Spleen (tissue), 11 donors: ENCODE measurements at regions not wholly inside any gene's neighbourhood (a gene's known extent, or its start where the extent isn't known, plus 50 kb on each side); places are given as distances from the start of the nearest gene placed in this dataset.

Experiments used
- DNase-seq: peaks from one replicate; pipeline ENCODE4 v3.0.0-alpha.2; 2020
- H3K27ac ChIP-seq, 8 donors: fragments of 200-600 bp; sonication (generic) in 7 of 8; 1 replicate in 4 of 8; 2 replicates in 4 of 8; pipeline versions ENCODE4 v1.5.0 to v1.8.0; 2016 to 2021; ENCODE audit warnings: inconsistent platforms in 4 of 8, mild to moderate bottlenecking in 4 of 8, moderate library complexity in 1 of 8
- H3K27me3 ChIP-seq, 7 donors: fragments of 200-600 bp; sonication (generic) in 6 of 7; replicated peaks in 1 of 7; 1 replicate in 4 of 7; 2 replicates in 3 of 7; pipeline versions ENCODE4 v1.5.0 to v1.8.0; 2016 to 2021; ENCODE audit warnings: inconsistent platforms in 3 of 7, mild to moderate bottlenecking in 1 of 7
- H3K36me3 ChIP-seq, 6 donors: fragments of 200-600 bp; sonication (generic) in 5 of 6; 1 replicate in 4 of 6; 2 replicates in 2 of 6; pipeline versions ENCODE4 v1.5.0 to v1.8.0; 2016 to 2021; ENCODE audit warnings: inconsistent platforms in 2 of 6
- H3K4me1 ChIP-seq, 6 donors: fragments of 200-600 bp; sonication (generic) in 5 of 6; 1 replicate in 3 of 6; 2 replicates in 3 of 6; pipeline versions ENCODE4 v1.5.0 to v1.8.0; 2016 to 2021; ENCODE audit warnings: inconsistent platforms in 3 of 6
- H3K4me3 ChIP-seq, 8 donors: fragments of 200-600 bp; sonication (generic) in 7 of 8; 1 replicate in 4 of 8; 2 replicates in 4 of 8; pipeline versions ENCODE4 v1.5.0 to v1.8.0; 2016 to 2021; ENCODE audit warnings: inconsistent platforms in 4 of 8, mild to moderate bottlenecking in 4 of 8, moderate library complexity in 2 of 8
- H3K9me3 ChIP-seq, 8 donors: fragments of 200-600 bp; sonication (generic) in 7 of 8; 1 replicate in 4 of 8; 2 replicates in 4 of 8; pipeline versions ENCODE4 v1.5.0 to v1.8.0; 2016 to 2021; ENCODE audit warnings: inconsistent platforms in 4 of 8
- POLR2A ChIP-seq, 3 donors: fragments of 450-650 bp; IDR thresholded peaks; one replicate each; pipeline ENCODE4 v1.5.1; 2017; ENCODE audit warnings: antibody characterized with exemption in 3 of 3, mild to moderate bottlenecking in 1 of 3
- POLR2AphosphoS5 ChIP-seq, 3 donors: sonication (generic); formaldehyde crosslinking; IDR thresholded peaks; one replicate each; pipeline ENCODE4 v1.5.1; 2017; ENCODE audit warnings: antibody characterized with exemption in 3 of 3
- WGBS, 5 donors: extraction: QIAGEN DNeasy Blood & Tissue Kit in 3 of 5; methylation state at CpG; one replicate each; pipeline versions ENCODE4 v1.1.5 to v1.1.7; 2013 to 2018; 5-methylcytosine and 5-hydroxymethylcytosine counted together
- intact Hi-C: fragments of 100-400 bp; cut with DNase I; formaldehyde crosslinking; loops from one replicate; pipeline ENCODE4 v1.15.0; 2023; ENCODE audit warnings: low total_unique reads
- TF ChIP-seq, protein P1 (sequence below), 11 experiments: fragments of 200-600 bp in 7 of 11; fragments of 450-650 bp in 4 of 11; sonication (generic) in 4 of 11; IDR thresholded peaks in 8 of 11; conservative IDR thresholded peaks in 3 of 11; 1 replicate in 7 of 11; 2 replicates in 4 of 11; pipeline versions ENCODE4 v1.4.0 to v1.8.0; 2016 to 2021; ENCODE audit warnings: antibody characterized with exemption in 11 of 11, inconsistent platforms in 4 of 11, mild to moderate bottlenecking in 1 of 11
- donor health status: healthy with polysubstance abuse.
- donor health status: DM: no; HTN: no; CAD: no; lungs with moderate emphysema.
- donor health status: DM: no; HTN: no; CAD: no.
- donor health status: Bipolar disorder and iron deficiency.
- donor health status: healthy.
- donor health status: DM: no; HTN: no; CAD: no.
- donor health status: DM: yes; HTN: yes; CAD: no.

- WGBS, 5 donors, result 63 to 79% (median 68%) methylated on average over 7 of the region's 7 CpGs
- TF ChIP-seq POLR2AphosphoS5 (IDR thresholded peaks at IDR 0.05), result no peak
- TF ChIP-seq, protein P1, sequence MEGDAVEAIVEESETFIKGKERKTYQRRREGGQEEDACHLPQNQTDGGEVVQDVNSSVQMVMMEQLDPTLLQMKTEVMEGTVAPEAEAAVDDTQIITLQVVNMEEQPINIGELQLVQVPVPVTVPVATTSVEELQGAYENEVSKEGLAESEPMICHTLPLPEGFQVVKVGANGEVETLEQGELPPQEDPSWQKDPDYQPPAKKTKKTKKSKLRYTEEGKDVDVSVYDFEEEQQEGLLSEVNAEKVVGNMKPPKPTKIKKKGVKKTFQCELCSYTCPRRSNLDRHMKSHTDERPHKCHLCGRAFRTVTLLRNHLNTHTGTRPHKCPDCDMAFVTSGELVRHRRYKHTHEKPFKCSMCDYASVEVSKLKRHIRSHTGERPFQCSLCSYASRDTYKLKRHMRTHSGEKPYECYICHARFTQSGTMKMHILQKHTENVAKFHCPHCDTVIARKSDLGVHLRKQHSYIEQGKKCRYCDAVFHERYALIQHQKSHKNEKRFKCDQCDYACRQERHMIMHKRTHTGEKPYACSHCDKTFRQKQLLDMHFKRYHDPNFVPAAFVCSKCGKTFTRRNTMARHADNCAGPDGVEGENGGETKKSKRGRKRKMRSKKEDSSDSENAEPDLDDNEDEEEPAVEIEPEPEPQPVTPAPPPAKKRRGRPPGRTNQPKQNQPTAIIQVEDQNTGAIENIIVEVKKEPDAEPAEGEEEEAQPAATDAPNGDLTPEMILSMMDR (IDR thresholded peaks at IDR 0.05 in 8 of 11, conservative IDR thresholded peaks at IDR 0.05 in 3 of 11), result no peak
- no peak for TF ChIP-seq POLR2A (IDR thresholded peaks at IDR 0.05)
Measured at GRCh38 chr5:30804739-30805505, 388.6 kb upstream of the CDH6 start.

GRCh38 chr5:30802961-30803705, 390.4 kb upstream of the CDH6 start:
- Histone ChIP-seq H3K36me3 (no peaks in the 10 kb centered on the region), H3K9me3 (peaks cover 0 to 7% (median 0%) of the 10 kb centered on the region in 8 donors), H3K27me3 (no peaks in the 10 kb centered on the region), H3K27ac (no peak overlapping the region), H3K4me3 (no peak overlapping the region), H3K4me1 (no peaks in the 10 kb centered on the region)
- 81 to 90% (median 83%) methylated on average over 5 of the region's 5 CpGs for WGBS, 5 donors
- no peak for DNase-seq
- intact Hi-C loops, result no loop called here
- TF ChIP-seq POLR2A (IDR thresholded peaks at IDR 0.05) (no peak), POLR2AphosphoS5 (IDR thresholded peaks at IDR 0.05) (no peak)
- TF ChIP-seq, protein P1 (IDR thresholded peaks at IDR 0.05 in 8 of 11, conservative IDR thresholded peaks at IDR 0.05 in 3 of 11), result no peak

More at GRCh38 chr5:30804739-30805505, 388.6 kb upstream of the CDH6 start:
- Histone ChIP-seq H3K27me3 (no peaks in the 10 kb centered on the region), H3K27ac (no peak overlapping the region), H3K36me3 (no peaks in the 10 kb centered on the region), H3K9me3 (peaks cover 0 to 7% (median 0%) of the 10 kb centered on the region in 8 donors), H3K4me1 (no peaks in the 10 kb centered on the region), H3K4me3 (no peak overlapping the region)
- intact Hi-C loops, result no loop called here
- DNase-seq, result no peak

- intact Hi-C loops, result no loop called here
- H3K36me3 ChIP-seq, result no peaks in the 10 kb centered on the region
- WGBS, 5 donors, result 70 to 86% (median 74%) methylated on average over 2 of the region's 2 CpGs
- peaks cover 0 to 11% (median 0%) of the 10 kb centered on the region in 8 donors for H3K9me3 ChIP-seq
- no peaks in the 10 kb centered on the region for H3K27me3 ChIP-seq
- H3K4me1 ChIP-seq, result no peaks in the 10 kb centered on the region
- no peak for TF ChIP-seq POLR2AphosphoS5 (IDR thresholded peaks at IDR 0.05)
- TF ChIP-seq, protein P1 (IDR thresholded peaks at IDR 0.05 in 8 of 11, conservative IDR thresholded peaks at IDR 0.05 in 3 of 11), result no peak
- no peak for TF ChIP-seq POLR2A (IDR thresholded peaks at IDR 0.05)
- no peak overlapping the region for H3K4me3 ChIP-seq
- no peak overlapping the region for H3K27ac ChIP-seq
- no peak for DNase-seq
Measured at GRCh38 chr5:30781643-30782042, 411.8 kb upstream of the CDH6 start.

DNA sequence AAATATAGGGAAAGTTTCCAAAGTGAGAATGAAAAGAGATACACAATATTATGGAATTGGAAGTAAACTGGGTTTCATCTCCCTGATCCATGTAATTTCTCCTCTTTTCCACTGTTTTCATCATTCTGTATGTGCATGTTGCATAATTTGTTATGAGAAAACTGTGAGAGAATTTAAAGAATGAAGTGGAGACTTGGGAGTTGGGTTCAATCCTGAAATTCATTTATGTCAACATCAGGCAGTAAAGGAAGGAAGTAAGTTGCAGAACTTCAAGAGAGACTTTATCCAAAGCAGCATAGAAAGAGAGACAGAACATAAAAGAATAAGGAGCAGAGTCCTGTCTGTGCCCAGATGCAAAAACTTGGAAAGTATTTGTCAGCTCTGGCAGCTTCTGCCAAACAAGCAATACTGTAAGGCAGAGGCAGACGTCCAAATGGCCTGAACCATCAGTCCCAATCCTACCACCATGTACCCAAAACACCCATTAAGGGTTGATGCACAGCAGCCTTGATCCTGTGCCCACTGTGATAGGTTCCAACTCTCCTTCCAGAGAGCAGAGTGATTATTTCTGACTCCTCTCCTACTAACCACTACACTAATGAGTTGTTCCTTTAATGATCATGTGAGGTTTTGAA, 425.3 kb upstream of the CDH6 start:
- DNase-seq, result no peak
- H3K9me3 ChIP-seq, result no peaks in the 10 kb centered on the region
- intact Hi-C loops, result no loop called here
- no peak overlapping the region for H3K27ac ChIP-seq
- TF ChIP-seq POLR2A (IDR thresholded peaks at IDR 0.05) (no peak), POLR2AphosphoS5 (IDR thresholded peaks at IDR 0.05) (no peak)
- TF ChIP-seq, protein P1 (IDR thresholded peaks at IDR 0.05 in 8 of 11, conservative IDR thresholded peaks at IDR 0.05 in 3 of 11), result no peak
- no peak overlapping the region for H3K4me3 ChIP-seq
- no peaks in the 10 kb centered on the region for H3K36me3 ChIP-seq
- H3K4me1 ChIP-seq, result no peaks in the 10 kb centered on the region
- H3K27me3 ChIP-seq, result no peaks in the 10 kb centered on the region
- WGBS, 5 donors, result 33 to 75% (median 54%) methylated on average over 1 of the region's 1 CpG
